ENCODE measurements at regions not wholly inside any gene's neighbourhood (a gene's known extent, or its start where the extent isn't known, plus 50 kb on each side); places are given as distances from the start of the nearest gene placed in this dataset.
A peak's percentile ranks its signal among the peaks of the same experiment; 100 is the strongest.

DNA sequence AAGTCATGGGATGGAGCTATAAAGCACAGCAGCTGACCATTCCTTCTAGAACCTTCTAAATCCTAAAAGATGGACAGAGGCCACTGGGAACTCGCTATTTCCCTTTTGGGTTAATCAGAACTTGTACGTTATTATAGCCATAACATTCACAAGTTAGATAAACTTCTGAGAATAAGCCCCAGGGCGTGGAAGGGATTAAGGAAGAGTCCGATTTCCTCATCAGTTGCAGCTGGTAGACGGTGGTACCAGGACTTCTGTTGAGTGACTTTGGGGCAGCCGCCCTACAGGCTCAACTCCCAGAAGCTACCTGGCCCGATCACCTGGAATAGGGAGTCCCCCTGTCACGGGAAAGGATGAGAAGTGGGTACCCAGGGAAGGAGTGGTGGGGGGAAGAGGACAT, 370.1 kb upstream of the ZFHX3 start:
- H3K27ac ChIP-seq (ENCODE audit: low read depth) = no peak overlapping the region
- ATAC-seq (no peak), DNase-seq (ENCODE audit: low spot score) (no peak)
- H3K4me1 Mint-ChIP-seq = peaks cover 10% of the 10 kb centered on the region; the same call in 1 of the 3 replicates
- H3K4me3 Mint-ChIP-seq = no peak overlapping the region
- no peaks in the 10 kb centered on the region for H3F3A ChIP-seq (replicated peaks; ENCODE audit: low read depth)
- H3K9me3 Mint-ChIP-seq = no peaks in the 10 kb centered on the region
- no peaks in the 10 kb centered on the region for H3K79me2 ChIP-seq (replicated peaks; ENCODE audit: insufficient read depth)
- no peak overlapping the region for H3K27ac Mint-ChIP-seq
- no peaks in the 10 kb centered on the region for H3K27me3 ChIP-seq (ENCODE audit: insufficient read depth)
- no peaks in the 10 kb centered on the region for H3K9me2 ChIP-seq (ENCODE audit: insufficient read depth)
- H2AFZ ChIP-seq = no peak overlapping the region
- no peak overlapping the region for H3K4me3 ChIP-seq
- H3K4me2 ChIP-seq = no peak overlapping the region
- H3K27me3 Mint-ChIP-seq (ENCODE audit: insufficient read depth, low read depth, poor library complexity) = no peaks in the 10 kb centered on the region
- H4K20me1 ChIP-seq (replicated peaks; ENCODE audit: insufficient read depth) = no peaks in the 10 kb centered on the region
- no peak for TF ChIP-seq CREB1 (CRISPR knock-in tag; IDR thresholded peaks at IDR 0.05; ENCODE audit: low read depth)
- no peak for TF ChIP-seq CTCF (conservative IDR thresholded peaks at IDR 0.05; ENCODE audit: low read depth in 2 of 2)
- H3K36me3 ChIP-seq (ENCODE audit: insufficient read depth) = no peaks in the 10 kb centered on the region
- H3K4me1 ChIP-seq (ENCODE audit: insufficient read depth) = 0 out of 2 replicates have a peak, but pooled peaks cover 3% of the 10 kb centered on the region
- H3K36me3 Mint-ChIP-seq (ENCODE audit: low read depth) = no peaks in the 10 kb centered on the region

DNA sequence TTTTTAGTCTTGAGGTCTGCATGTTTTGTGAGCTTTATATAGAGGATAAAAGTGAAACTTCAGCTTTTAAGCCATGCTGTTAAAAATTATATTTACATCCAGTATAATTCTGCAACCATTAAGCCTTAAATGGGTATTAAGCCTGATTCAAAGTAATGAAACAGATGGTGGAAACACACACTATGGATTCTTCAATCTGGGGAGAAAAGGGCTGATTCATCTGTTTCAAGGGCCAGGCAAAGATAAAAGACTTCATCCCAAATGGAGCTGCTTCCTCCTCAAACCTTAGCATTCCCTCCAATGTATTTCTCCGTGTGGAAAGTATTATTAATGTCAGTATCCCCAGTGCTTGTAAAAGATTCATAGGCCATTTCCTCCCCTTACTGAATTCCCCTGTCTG, 367.4 kb upstream of the ZFHX3 start:
- TF ChIP-seq CREB1 (CRISPR knock-in tag; IDR thresholded peaks at IDR 0.05; ENCODE audit: low read depth) (no peak), ZNF462 (CRISPR knock-in tag; IDR thresholded peaks at IDR 0.05) (no peak), NANOG (IDR thresholded peaks at IDR 0.05; ENCODE audit: borderline replicate concordance) (no peak), EZH2phosphoT487 (IDR thresholded peaks at IDR 0.05; ENCODE audit: unreplicated experiment) (no peak), STAT1 (IDR thresholded peaks at IDR 0.05; ENCODE audit: unreplicated experiment) (no peak), REST (IDR thresholded peaks at IDR 0.05; ENCODE audit: unreplicated experiment) (no peak), POLR2AphosphoS5 (IDR thresholded peaks at IDR 0.05; ENCODE audit: low read depth) (no peak)
- Histone ChIP-seq H3K36me3 (ENCODE audit: insufficient read depth) (no peaks in the 10 kb centered on the region), H3K4me3 (no peak overlapping the region), H4K20me1 (replicated peaks; ENCODE audit: insufficient read depth) (no peaks in the 10 kb centered on the region), H2AFZ (peak overlapping the region; percentile 66; the same call in 1 of the 2 replicates), H3F3A (replicated peaks; ENCODE audit: low read depth) (no peaks in the 10 kb centered on the region), H3K9me2 (ENCODE audit: insufficient read depth) (no peaks in the 10 kb centered on the region), H3K4me2 (no peak overlapping the region), H3K4me1 (ENCODE audit: insufficient read depth) (no peaks in the 10 kb centered on the region), H3K79me2 (replicated peaks; ENCODE audit: insufficient read depth) (no peaks in the 10 kb centered on the region), H3K27me3 (ENCODE audit: insufficient read depth) (no peaks in the 10 kb centered on the region), H3K27ac (ENCODE audit: low read depth) (no peak overlapping the region)
- no peak overlapping the region for H3K27ac Mint-ChIP-seq
- peaks cover 2% of the 10 kb centered on the region for H3K27me3 Mint-ChIP-seq (ENCODE audit: insufficient read depth, low read depth, poor library complexity)
- no peaks in the 10 kb centered on the region for H3K9me3 Mint-ChIP-seq
- H3K36me3 Mint-ChIP-seq (ENCODE audit: low read depth) = no peaks in the 10 kb centered on the region
- H3K4me1 Mint-ChIP-seq = no peaks in the 10 kb centered on the region
- no peak overlapping the region for H3K4me3 Mint-ChIP-seq
- DNase-seq (ENCODE audit: low spot score) = no peak
- ATAC-seq = no peak
